BLaER1 treated with 17β-estradiol and CSF1 and Interleukin-3, amounts not matched to agents 10 nM and 100 nM (cell line): ENCODE measurements at regions not wholly inside any gene's neighbourhood (a gene's known extent, or its start where the extent isn't known, plus 50 kb on each side); places are given as distances from the start of the nearest gene placed in this dataset.

Experiments used
- H3K27ac ChIP-seq, 11 experiments: shearing (Covaris generic); formaldehyde crosslinking; 2 replicates each; pipeline ENCODE4 v1.8.1; 2022
- H3K27me3 ChIP-seq, 11 experiments: shearing (Covaris generic); formaldehyde crosslinking; 2 replicates each; pipeline ENCODE4 v1.8.1; 2022
- H3K36me3 ChIP-seq, 11 experiments: shearing (Covaris generic); formaldehyde crosslinking; 2 replicates each; pipeline ENCODE4 v1.8.1; 2022
- H3K4me1 ChIP-seq, 10 experiments: shearing (Covaris generic); formaldehyde crosslinking; 2 replicates each; pipeline ENCODE4 v1.8.1; 2022
- H3K4me2 ChIP-seq, 11 experiments: shearing (Covaris generic); formaldehyde crosslinking; 2 replicates each; pipeline ENCODE4 v1.8.1; 2022
- H3K4me3 ChIP-seq, 10 experiments: shearing (Covaris generic); formaldehyde crosslinking; 2 replicates each; pipeline ENCODE4 v1.8.1; 2022
- H3K9ac ChIP-seq, 11 experiments: shearing (Covaris generic); formaldehyde crosslinking; 2 replicates each; pipeline ENCODE4 v1.8.1; 2022
- H3K9me3 ChIP-seq, 11 experiments: shearing (Covaris generic); formaldehyde crosslinking; replicated peaks in 1 of 11; 2 replicates each; pipeline ENCODE4 v1.8.1; 2022
- H4K20me1 ChIP-seq, 11 experiments: shearing (Covaris generic); formaldehyde crosslinking; 2 replicates each; pipeline ENCODE4 v1.8.1; 2022
- Cebpa-rat ChIP-seq, 11 experiments: shearing (Covaris generic); IDR thresholded peaks; 2 replicates each; pipeline ENCODE4 v1.8.1; 2022

DNA sequence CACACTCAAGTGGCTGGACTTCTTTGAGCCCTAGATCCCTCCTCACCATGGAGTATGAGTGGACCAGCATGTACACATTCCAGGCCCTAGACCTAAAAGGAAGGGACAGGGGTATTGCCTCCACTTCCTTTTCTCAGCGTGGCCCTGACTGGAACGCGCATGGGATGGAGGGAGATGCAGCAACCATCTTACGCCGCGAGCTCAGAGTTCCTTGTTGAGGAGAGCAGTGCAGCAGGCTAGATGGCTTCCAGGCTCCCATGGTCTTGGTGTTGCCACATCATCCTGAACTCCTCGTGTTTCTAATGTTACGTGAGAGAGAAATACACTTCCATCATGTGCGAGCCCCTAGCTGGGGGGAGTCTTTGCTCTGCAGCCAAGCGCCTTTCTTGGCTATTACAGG lies 61.8 kb upstream of the DIO3 start:
- no peaks in the 10 kb centered on the region for H4K20me1 ChIP-seq
- no peak for TF ChIP-seq Cebpa-rat (IDR thresholded peaks at IDR 0.05)
- H3K27me3 ChIP-seq: no peaks in the 10 kb centered on the region
- no peak overlapping the region for H3K4me2 ChIP-seq
- peaks cover 0 to 5% (median 0%) of the 10 kb centered on the region in 10 experiments; a peak in 4 of 20 replicates for H3K4me1 ChIP-seq
- H3K9ac ChIP-seq: no peak overlapping the region
- no peak overlapping the region for H3K4me3 ChIP-seq
- peaks cover 0 to 12% (median 10%) of the 10 kb centered on the region in 11 experiments; a peak in 15 of 22 replicates for H3K9me3 ChIP-seq
- H3K27ac ChIP-seq: no peak overlapping the region
- no peaks in the 10 kb centered on the region for H3K36me3 ChIP-seq

DNA sequence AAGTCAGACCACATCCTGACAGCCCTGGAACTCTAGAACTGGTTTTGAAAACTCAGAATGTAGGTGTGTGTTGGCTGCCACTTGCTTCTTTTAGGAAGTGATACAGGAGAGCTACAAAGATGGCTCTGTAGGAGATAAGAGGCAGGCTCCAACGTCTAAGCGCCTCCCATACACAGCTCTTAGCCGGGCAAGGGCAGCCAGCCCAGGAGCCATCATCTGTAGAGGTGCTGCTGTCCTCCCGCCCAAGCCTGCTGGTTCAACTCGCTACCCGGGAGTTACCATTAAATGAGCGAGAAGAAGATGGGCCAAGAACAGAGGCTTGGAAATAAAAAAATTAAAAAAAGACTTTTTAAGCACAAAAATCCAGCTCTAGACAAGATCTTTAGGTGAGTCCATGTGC lies 61.2 kb upstream of the DIO3 start:
- Histone ChIP-seq H3K27ac (no peak overlapping the region), H3K4me2 (no peak overlapping the region), H3K4me1 (peaks cover 2 to 11% (median 5%) of the 10 kb centered on the region in 10 experiments), H3K9me3 (peaks cover 0 to 12% (median 10%) of the 10 kb centered on the region in 11 experiments; a peak in 15 of 22 replicates), H3K9ac (no peak overlapping the region), H3K27me3 (no peaks in the 10 kb centered on the region), H4K20me1 (no peaks in the 10 kb centered on the region), H3K36me3 (no peaks in the 10 kb centered on the region), H3K4me3 (no peak overlapping the region)
- TF ChIP-seq Cebpa-rat (IDR thresholded peaks at IDR 0.05): no peak

DNA sequence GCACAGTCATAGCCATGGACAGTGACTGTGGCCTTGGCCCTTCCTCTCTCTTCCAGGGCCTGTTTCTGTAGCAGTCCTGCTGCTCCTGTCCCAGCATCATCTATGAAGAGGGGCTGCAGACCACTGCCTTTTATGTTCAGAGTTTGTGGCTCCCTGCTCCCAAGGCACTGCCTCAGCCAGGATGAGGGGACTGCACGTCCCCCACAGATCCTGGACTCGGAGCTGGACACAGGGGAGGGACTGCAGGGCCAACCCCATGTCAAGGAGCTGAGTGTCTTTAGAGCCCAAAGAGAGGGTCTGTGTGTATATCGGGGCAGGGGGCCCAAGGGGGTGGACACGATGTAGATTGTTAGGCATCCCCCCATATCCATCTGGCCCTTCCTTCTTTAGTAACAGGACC lies 60.6 kb upstream of the DIO3 start:
- H3K36me3 ChIP-seq: no peaks in the 10 kb centered on the region
- no peak overlapping the region for H3K4me2 ChIP-seq
- peaks cover 8 to 17% (median 11%) of the 10 kb centered on the region in 10 experiments for H3K4me1 ChIP-seq
- H3K9me3 ChIP-seq: peaks cover 0 to 12% (median 10%) of the 10 kb centered on the region in 11 experiments; a peak in 15 of 22 replicates
- H3K4me3 ChIP-seq: no peak overlapping the region
- no peak overlapping the region for H3K27ac ChIP-seq
- H3K9ac ChIP-seq: no peak overlapping the region
- no peak for TF ChIP-seq Cebpa-rat (IDR thresholded peaks at IDR 0.05)
- H4K20me1 ChIP-seq: no peaks in the 10 kb centered on the region
- no peaks in the 10 kb centered on the region for H3K27me3 ChIP-seq

DNA sequence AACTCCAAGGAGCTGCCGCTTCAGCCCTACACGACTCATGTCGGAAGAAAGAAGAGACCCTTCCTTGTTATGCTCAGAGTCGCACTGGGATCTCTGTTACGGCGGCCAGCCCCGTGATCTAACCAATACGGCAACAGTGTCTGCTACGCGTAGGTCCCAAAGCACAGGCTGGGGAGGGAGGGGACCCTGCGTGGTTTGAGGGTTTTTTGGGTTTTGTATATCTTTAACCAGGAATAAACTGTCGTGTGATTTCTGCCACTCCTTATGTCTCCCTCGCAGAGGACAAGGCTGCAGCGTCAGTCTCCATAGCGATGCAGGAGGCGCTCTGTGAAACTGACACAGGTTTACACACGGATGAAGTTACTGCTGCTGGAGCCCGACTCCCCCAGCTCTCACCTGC lies 60.0 kb upstream of the DIO3 start:
- no peaks in the 10 kb centered on the region for H3K36me3 ChIP-seq
- H3K4me3 ChIP-seq: no peak overlapping the region
- no peak overlapping the region for H3K9ac ChIP-seq
- no peak overlapping the region for H3K4me2 ChIP-seq
- no peak overlapping the region for H3K27ac ChIP-seq
- TF ChIP-seq Cebpa-rat (IDR thresholded peaks at IDR 0.05): no peak
- H3K4me1 ChIP-seq: peaks cover 15 to 23% (median 18%) of the 10 kb centered on the region in 10 experiments
- H3K9me3 ChIP-seq: peaks cover 0 to 12% (median 10%) of the 10 kb centered on the region in 11 experiments; a peak in 15 of 22 replicates
- no peaks in the 10 kb centered on the region for H3K27me3 ChIP-seq
- no peaks in the 10 kb centered on the region for H4K20me1 ChIP-seq

DNA sequence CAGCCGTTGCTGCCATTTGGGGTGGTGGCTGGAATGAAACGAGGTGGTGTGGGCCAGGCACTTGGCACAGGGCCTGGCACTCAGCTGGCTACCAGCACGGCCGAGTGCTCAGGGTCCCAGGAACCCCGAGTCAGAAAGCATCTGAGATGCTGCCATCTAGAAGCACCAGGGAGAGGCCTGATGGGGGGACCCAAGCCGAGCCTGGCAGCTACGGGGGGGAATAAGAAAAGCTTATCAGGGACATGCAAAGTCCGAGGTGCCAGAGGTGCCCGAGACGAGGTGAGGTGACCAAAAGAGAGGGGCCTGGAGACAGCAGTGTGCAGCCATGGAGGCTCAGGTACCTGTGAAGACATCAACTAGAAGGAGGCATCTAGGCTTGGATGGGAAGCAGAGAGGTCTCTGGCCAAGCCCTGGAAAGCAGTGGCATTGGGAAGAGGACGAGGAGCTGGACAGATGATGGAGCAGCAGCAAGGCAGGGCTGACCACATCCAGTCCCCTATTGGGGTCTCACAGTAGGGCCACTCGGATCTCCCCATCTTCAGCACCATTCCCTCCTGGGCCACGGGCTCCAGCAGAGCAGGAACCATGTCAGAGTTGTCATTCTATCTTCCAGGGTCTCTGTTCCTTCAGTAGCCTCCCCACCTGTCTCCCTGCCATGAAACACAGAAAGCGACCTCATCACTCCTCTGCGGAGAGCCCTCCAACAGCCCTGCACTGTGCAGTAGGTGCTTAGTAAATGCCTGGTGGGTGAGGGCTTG lies 59.3 kb upstream of the DIO3 start:
- peaks cover 0 to 12% (median 10%) of the 10 kb centered on the region in 11 experiments; a peak in 15 of 22 replicates for H3K9me3 ChIP-seq
- H3K36me3 ChIP-seq: no peaks in the 10 kb centered on the region
- TF ChIP-seq Cebpa-rat (IDR thresholded peaks at IDR 0.05): no peak
- H3K4me3 ChIP-seq: no peak overlapping the region
- H3K27ac ChIP-seq: no peak overlapping the region
- no peak overlapping the region for H3K4me2 ChIP-seq
- no peak overlapping the region for H3K9ac ChIP-seq
- H3K4me1 ChIP-seq: peaks cover 20 to 30% (median 25%) of the 10 kb centered on the region in 10 experiments
- H3K27me3 ChIP-seq: no peaks in the 10 kb centered on the region
- no peaks in the 10 kb centered on the region for H4K20me1 ChIP-seq

DNA sequence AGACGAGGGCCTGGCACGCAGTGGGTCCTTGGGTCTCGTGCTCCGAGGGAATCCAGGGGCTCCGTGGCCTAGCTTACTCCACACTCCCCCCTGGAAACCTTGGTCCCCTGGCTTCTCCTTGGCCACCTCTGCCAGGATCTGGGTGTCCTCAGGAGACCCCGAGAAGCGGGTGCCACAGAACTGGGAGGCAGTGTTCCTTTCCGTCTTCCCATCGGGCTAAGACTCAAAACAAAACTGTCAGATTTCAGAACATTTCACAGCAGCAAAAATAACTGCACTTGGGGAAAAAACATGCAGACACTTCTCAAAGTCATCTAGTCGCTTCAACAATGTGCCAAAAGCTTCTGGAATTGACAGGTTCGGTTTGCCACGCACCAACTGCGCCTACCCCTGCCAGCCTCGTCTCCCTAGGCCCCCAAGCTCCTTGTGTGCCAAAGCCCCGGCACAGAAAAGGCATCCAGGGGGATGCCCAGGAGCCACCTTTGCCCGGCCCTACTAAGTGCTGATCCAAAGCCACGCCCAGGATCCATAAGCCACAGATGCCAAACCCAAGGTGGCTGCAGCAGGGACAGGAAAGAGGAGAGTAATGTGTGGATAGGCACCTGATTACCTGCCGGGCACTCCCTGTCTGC lies 58.4 kb upstream of the DIO3 start:
- Histone ChIP-seq H3K4me2 (no peak overlapping the region), H3K27me3 (no peaks in the 10 kb centered on the region), H3K9ac (no peak overlapping the region), H3K4me1 (peaks cover 24 to 39% (median 33%) of the 10 kb centered on the region in 10 experiments), H3K36me3 (no peaks in the 10 kb centered on the region), H3K4me3 (no peak overlapping the region), H4K20me1 (no peaks in the 10 kb centered on the region), H3K27ac (no peak overlapping the region), H3K9me3 (peaks cover 0 to 12% (median 10%) of the 10 kb centered on the region in 11 experiments; a peak in 15 of 22 replicates)
- no peak for TF ChIP-seq Cebpa-rat (IDR thresholded peaks at IDR 0.05)

DNA sequence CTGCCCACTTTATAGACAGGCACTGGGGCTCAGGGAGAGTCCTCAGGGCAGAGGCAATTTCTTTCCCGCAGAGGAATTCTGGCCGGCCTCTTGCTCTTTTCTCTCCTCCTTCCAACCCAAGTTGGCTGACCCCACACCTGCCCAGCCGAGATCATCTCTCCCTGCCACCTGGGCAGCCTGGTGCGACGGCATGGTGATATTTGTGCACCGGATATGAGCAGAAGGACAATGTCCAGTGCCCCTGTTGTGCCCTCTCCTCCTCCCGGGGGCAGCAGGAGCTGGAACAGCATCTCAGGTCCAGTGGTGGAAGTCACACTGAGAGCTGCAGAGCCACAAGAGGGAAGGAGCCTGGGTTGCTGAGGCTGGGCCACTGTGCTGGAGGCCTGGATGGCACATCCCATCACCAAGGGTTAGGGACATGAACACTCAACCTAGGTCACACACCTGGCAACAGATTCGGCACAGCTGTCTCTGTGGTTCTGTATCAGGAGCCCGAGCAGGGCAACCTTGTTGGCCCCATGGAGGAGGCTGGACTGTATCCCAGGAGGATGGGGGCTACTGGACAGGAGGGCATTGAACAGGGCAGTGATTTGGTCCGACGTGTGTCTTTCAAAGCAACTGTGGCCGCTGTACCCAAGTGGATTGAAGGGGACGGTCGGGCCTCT lies 57.7 kb upstream of the DIO3 start:
- H3K4me3 ChIP-seq: no peak overlapping the region
- H3K9ac ChIP-seq: no peak overlapping the region
- H4K20me1 ChIP-seq: no peaks in the 10 kb centered on the region
- peaks cover 24 to 46% (median 40%) of the 10 kb centered on the region in 10 experiments for H3K4me1 ChIP-seq
- no peak overlapping the region for H3K27ac ChIP-seq
- no peak for TF ChIP-seq Cebpa-rat (IDR thresholded peaks at IDR 0.05)
- H3K36me3 ChIP-seq: no peaks in the 10 kb centered on the region
- H3K27me3 ChIP-seq: no peaks in the 10 kb centered on the region
- peaks cover 0 to 12% (median 10%) of the 10 kb centered on the region in 11 experiments; a peak in 15 of 22 replicates for H3K9me3 ChIP-seq
- no peak overlapping the region for H3K4me2 ChIP-seq

DNA sequence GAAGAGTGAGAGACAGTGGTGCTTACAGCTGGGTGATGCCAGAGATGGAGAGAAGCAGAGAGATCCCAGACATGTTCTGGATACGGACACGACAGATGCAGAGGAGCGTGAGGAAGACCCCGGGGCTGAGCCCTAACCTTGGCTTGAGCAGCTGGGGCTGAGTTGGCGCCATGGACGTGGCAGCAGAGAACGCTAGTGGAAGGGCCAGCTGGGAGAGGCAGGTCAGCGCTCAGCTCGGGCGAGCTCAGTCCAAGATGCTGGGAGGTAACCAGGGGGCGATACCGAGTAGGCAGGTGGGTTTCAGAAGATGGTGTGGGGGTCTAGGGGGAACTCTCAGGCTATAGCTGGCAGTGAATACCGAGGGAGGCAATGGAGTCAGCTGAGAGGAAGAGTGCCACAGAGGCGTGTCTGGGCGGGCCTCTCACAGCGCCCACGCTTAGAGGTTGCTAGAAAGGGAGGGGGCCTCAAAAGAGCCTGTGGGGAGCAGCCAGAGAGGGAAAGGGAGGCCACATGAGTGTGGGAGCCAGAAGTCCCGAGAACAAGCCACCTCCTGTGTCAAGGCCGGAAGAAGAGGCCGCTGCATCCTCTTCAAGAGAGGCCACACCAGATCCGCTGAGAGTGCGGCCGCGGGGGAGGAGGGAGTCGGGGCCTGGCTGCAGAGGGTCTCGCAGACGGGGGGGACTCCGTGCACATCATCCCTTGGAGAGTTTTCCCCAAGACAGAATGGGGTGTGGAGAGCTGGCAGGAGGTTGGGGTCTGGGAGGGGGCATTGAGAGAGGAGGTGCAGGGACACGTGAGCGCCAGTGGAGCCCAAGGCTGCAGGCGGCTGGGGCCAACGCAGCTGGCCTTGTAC lies 57.0 kb upstream of the DIO3 start:
- H3K27me3 ChIP-seq: no peaks in the 10 kb centered on the region
- 0 out of 22 replicates have a peak overlapping the region, but pooled peaks of 1 of the 11 experiments have one; percentile 57 for H3K27ac ChIP-seq
- no peak overlapping the region for H3K9ac ChIP-seq
- H3K4me1 ChIP-seq: peaks cover 32 to 53% (median 47%) of the 10 kb centered on the region in 10 experiments
- peak overlapping the region in 7 of 11 experiments; percentile 76 to 95 (median 89); a peak in 9 of 22 replicates for H3K4me2 ChIP-seq
- H3K36me3 ChIP-seq: no peaks in the 10 kb centered on the region
- peaks cover 0 to 12% (median 10%) of the 10 kb centered on the region in 11 experiments; a peak in 15 of 22 replicates for H3K9me3 ChIP-seq
- no peaks in the 10 kb centered on the region for H4K20me1 ChIP-seq
- no peak overlapping the region for H3K4me3 ChIP-seq
- TF ChIP-seq Cebpa-rat (IDR thresholded peaks at IDR 0.05): no peak
